SH-SY5Y (cell line): ENCODE measurements at regions not wholly inside any gene's neighbourhood (a gene's known extent, or its start where the extent isn't known, plus 50 kb on each side); places are given as distances from the start of the nearest gene placed in this dataset.

Experiments used
- GATA2 ChIP-seq: IDR thresholded peaks from 2 replicates; pipeline ENCODE4 v1.6.1; 2011; ENCODE audit warnings: mild to moderate bottlenecking, low read depth, low read length
- GATA3 ChIP-seq: IDR thresholded peaks from 2 replicates; pipeline ENCODE4 v1.6.1; 2011; ENCODE audit warnings: low read depth, mild to moderate bottlenecking, low read length, moderate library complexity

DNA sequence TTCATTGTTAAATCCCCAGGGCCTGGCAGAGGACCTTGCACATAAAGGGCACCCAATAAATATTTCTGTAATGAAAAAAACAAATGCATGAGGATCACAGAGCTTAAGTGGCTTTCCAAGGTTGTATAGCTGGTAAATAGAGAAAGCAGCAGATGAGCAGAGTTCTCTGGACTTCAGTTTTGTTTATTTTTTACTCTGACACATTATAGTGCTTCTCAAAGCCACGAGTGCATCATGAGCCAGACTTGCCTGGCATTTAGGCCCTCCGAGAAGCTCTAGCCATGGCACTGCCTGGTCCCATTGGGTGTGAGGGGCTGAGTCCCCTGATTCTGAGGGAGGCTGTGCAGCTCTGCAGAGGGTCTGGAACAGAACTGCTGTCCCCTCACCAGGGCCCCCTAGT lies 87.2 kb upstream of the ZNF32 start:
- no peak for TF ChIP-seq GATA2
- TF ChIP-seq GATA3, result no peak
